MCF 10A (cell line): ENCODE measurements at regions not wholly inside any gene's neighbourhood (a gene's known extent, or its start where the extent isn't known, plus 50 kb on each side); places are given as distances from the start of the nearest gene placed in this dataset.

Experiments
- BruUV-seq: library from RNA; stranded (reverse); fragments of 400-500 nt; replicated peaks from 2 replicates; lab custom pipeline; 2021; lab: Mats Ljungman, UMichigan
- CTCF ChIA-PET: fragments of 300-600 bp; sonication (Branson Sonifier 250); formaldehyde crosslinking; extraction: SDS; loops from one replicate; lab custom pipeline; 2021; ENCODE audit warnings: antibody characterized with exemption, inconsistent platforms; lab: Yijun Ruan, JAX
- POLR2A ChIA-PET: fragments of 300-600, 350-650 bp; sonication (Branson Sonifier 250); formaldehyde crosslinking; extraction: SDS; loops from one replicate; lab custom pipeline; 2020; ENCODE audit warnings: antibody characterized with exemption, inconsistent platforms; lab: Yijun Ruan, JAX
- DNase-seq: peaks from one replicate; pipeline ENCODE4 v3.0.0-alpha.2; 2018; ENCODE audit not compliant: unreplicated experiment
- H3K27ac Mint-ChIP-seq: one replicate; pipeline ENCODE4 v1.8.0; 2022; ENCODE audit warnings: mild to moderate bottlenecking, low read depth, mixed read lengths; ENCODE audit not compliant: unreplicated experiment
- H3K27me3 Mint-ChIP-seq: one replicate; pipeline ENCODE4 v1.8.0; 2022; ENCODE audit warnings: mixed read lengths; ENCODE audit not compliant: insufficient read depth, unreplicated experiment
- H3K36me3 Mint-ChIP-seq: one replicate; pipeline ENCODE4 v1.8.0; 2022; ENCODE audit warnings: mild to moderate bottlenecking, moderate library complexity, mixed read lengths; ENCODE audit not compliant: insufficient read depth, unreplicated experiment
- H3K4me1 Mint-ChIP-seq: one replicate; pipeline ENCODE4 v1.8.0; 2022; ENCODE audit warnings: mixed read lengths; ENCODE audit not compliant: insufficient read depth, unreplicated experiment
- H3K4me3 Mint-ChIP-seq: one replicate; pipeline ENCODE4 v1.8.0; 2022; ENCODE audit warnings: mild to moderate bottlenecking, moderate library complexity, mixed read lengths; ENCODE audit not compliant: unreplicated experiment
- H3K9me3 Mint-ChIP-seq: one replicate; pipeline ENCODE4 v1.8.0; 2022; ENCODE audit warnings: mixed read lengths; ENCODE audit not compliant: unreplicated experiment
- CTCF ChIP-seq: fragments of 200-600 bp; IDR thresholded peaks from one replicate; pipeline ENCODE4 v1.8.0; 2022; ENCODE audit warnings: antibody characterized with exemption, mild to moderate bottlenecking; ENCODE audit not compliant: unreplicated experiment
- intact Hi-C: fragments of 100-400 bp; cut with micrococcal nuclease; formaldehyde crosslinking; loops from 2 replicates; pipeline ENCODE4 v1.14.1; 2022

- no peak overlapping the region for H3K4me3 Mint-ChIP-seq
- no TSS peak for BruUV-seq
- intact Hi-C loops = no loop called here
- H3K27me3 Mint-ChIP-seq = no peaks in the 10 kb centered on the region
- peaks cover 8% of the 10 kb centered on the region for H3K4me1 Mint-ChIP-seq
- H3K27ac Mint-ChIP-seq = no peak overlapping the region
- H3K9me3 Mint-ChIP-seq = no peaks in the 10 kb centered on the region
- ChIA-PET POLR2A (interaction anchor here (0.7 kb wide), 1 partner anchor 331 kb away, joined by 3 read pairs; no protein-coding TSS in a partner anchor), CTCF (interaction anchor here (0.6 to 1.5 kb wide), 4 partner anchors 10 to 911 kb away, joined by 3 to 4 read pairs (median 3); no protein-coding TSS in a partner anchor)
- no peaks in the 10 kb centered on the region for H3K36me3 Mint-ChIP-seq
- no peak for TF ChIP-seq CTCF
- DNase-seq = no peak
These were observed 141.0 kb upstream of the NGF start for GRCh38 chr1:115479055-115479482.

- POLR2A ChIA-PET = no interaction called here
- no peak for DNase-seq
- TF ChIP-seq CTCF = no peak
- CTCF ChIA-PET = interaction anchor here (1.5 to 2.0 kb wide), 2 partner anchors 119 to 337 kb away, joined by 5 to 6 read pairs; no protein-coding TSS in a partner anchor
- Mint-ChIP-seq H3K27me3 (no peaks in the 10 kb centered on the region), H3K36me3 (no peaks in the 10 kb centered on the region), H3K4me1 (peaks cover 13% of the 10 kb centered on the region), H3K27ac (no peak overlapping the region), H3K4me3 (no peak overlapping the region), H3K9me3 (no peaks in the 10 kb centered on the region)
- intact Hi-C loops = no loop called here
- BruUV-seq = no TSS peak
These were observed 139.0 kb upstream of the NGF start for GRCh38 chr1:115477071-115477470.

GRCh38 chr1:115476616-115477015 lies 138.6 kb upstream of the NGF start:
- BruUV-seq = no TSS peak
- intact Hi-C loops = no loop called here
- no peak for DNase-seq
- ChIA-PET CTCF (interaction anchor here (1.5 to 2.0 kb wide), 3 partner anchors 120 to 364 kb away, joined by 5 to 9 read pairs (median 6); no protein-coding TSS in a partner anchor), POLR2A (no interaction called here)
- Mint-ChIP-seq H3K9me3 (no peaks in the 10 kb centered on the region), H3K27ac (no peak overlapping the region), H3K27me3 (no peaks in the 10 kb centered on the region), H3K4me3 (no peak overlapping the region), H3K36me3 (no peaks in the 10 kb centered on the region), H3K4me1 (peaks cover 13% of the 10 kb centered on the region)
- no peak for TF ChIP-seq CTCF

GRCh38 chr1:115475901-115476300 lies 137.9 kb upstream of the NGF start:
- ChIA-PET CTCF (interaction anchor here (0.5 to 2.0 kb wide), 5 partner anchors 121 to 363 kb away, joined by 3 to 9 read pairs (median 5); no protein-coding TSS in a partner anchor), POLR2A (no interaction called here)
- no TSS peak for BruUV-seq
- no peaks in the 10 kb centered on the region for H3K36me3 Mint-ChIP-seq
- H3K4me3 Mint-ChIP-seq = no peak overlapping the region
- no peaks in the 10 kb centered on the region for H3K9me3 Mint-ChIP-seq
- no peak for DNase-seq
- intact Hi-C loops = no loop called here
- H3K27ac Mint-ChIP-seq = no peak overlapping the region
- no peaks in the 10 kb centered on the region for H3K27me3 Mint-ChIP-seq
- TF ChIP-seq CTCF = no peak
- peaks cover 13% of the 10 kb centered on the region for H3K4me1 Mint-ChIP-seq
